ENCODE measurements at regions not wholly inside any gene's neighbourhood (a gene's known extent, or its start where the extent isn't known, plus 50 kb on each side); places are given as distances from the start of the nearest gene placed in this dataset.

DNA sequence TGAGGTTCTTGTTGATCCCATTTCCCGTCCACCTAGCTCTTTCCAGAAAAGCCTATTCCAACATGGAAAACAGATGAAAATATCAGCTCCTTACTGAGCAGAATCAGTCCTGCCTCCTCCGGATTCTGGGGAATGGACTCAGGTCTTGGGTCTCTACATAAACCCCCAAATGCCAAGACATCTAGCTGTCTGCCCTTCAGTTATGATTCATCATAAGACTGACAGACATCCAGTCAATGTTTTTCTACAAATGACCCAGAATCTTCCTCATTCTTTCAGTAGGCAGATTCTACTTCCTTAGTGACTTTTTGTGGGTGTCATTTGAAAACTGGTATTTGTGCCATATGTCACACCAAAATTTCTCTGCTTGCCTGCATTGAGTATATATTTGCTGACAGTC, 103.0 kb upstream of the TGFBR2 start:
- TF ChIP-seq, protein P1, sequence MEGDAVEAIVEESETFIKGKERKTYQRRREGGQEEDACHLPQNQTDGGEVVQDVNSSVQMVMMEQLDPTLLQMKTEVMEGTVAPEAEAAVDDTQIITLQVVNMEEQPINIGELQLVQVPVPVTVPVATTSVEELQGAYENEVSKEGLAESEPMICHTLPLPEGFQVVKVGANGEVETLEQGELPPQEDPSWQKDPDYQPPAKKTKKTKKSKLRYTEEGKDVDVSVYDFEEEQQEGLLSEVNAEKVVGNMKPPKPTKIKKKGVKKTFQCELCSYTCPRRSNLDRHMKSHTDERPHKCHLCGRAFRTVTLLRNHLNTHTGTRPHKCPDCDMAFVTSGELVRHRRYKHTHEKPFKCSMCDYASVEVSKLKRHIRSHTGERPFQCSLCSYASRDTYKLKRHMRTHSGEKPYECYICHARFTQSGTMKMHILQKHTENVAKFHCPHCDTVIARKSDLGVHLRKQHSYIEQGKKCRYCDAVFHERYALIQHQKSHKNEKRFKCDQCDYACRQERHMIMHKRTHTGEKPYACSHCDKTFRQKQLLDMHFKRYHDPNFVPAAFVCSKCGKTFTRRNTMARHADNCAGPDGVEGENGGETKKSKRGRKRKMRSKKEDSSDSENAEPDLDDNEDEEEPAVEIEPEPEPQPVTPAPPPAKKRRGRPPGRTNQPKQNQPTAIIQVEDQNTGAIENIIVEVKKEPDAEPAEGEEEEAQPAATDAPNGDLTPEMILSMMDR (IDR thresholded peaks at IDR 0.05; ENCODE audit: low read depth, low read length, poor library complexity, severe bottlenecking): no peak
- no peak for TF ChIP-seq EZH2phosphoT487 (IDR thresholded peaks at IDR 0.05; ENCODE audit: borderline replicate concordance, low read length)

Data from DOHH2 (cell line).